ENCODE measurements at regions not wholly inside any gene's neighbourhood (a gene's known extent, or its start where the extent isn't known, plus 50 kb on each side); places are given as distances from the start of the nearest gene placed in this dataset.
A peak's percentile ranks its signal among the peaks of the same experiment; 100 is the strongest.
"Not testable (repeated sequence)": the region's sequence is repeated elsewhere in the genome, so short reads cannot be mapped to it uniquely, and the experiment has no call there.

- no peak overlapping the region for H3K27ac ChIP-seq
- no peaks in the 10 kb centered on the region for H3K27me3 ChIP-seq
- no peaks in the 10 kb centered on the region for H3K36me3 ChIP-seq
- no peak overlapping the region for H3K4me3 ChIP-seq
- H3K9me3 ChIP-seq (replicated peaks) = no peaks in the 10 kb centered on the region
- no peaks in the 10 kb centered on the region for H3K4me1 ChIP-seq
- DNase-seq = peak in 1 of 2 experiments; percentile 17
Measured at GRCh38 chr5:10030219-10030831, 219.4 kb downstream of the ATPSCKMT start.

GRCh38 chr5:10023494-10023893 lies 226.2 kb downstream of the ATPSCKMT start:
- Histone ChIP-seq H3K4me3 (no peak overlapping the region), H3K9me3 (replicated peaks) (no peaks in the 10 kb centered on the region), H3K27me3 (no peaks in the 10 kb centered on the region), H3K27ac (no peak overlapping the region), H3K4me1 (no peaks in the 10 kb centered on the region), H3K36me3 (no peaks in the 10 kb centered on the region)
- no peak for DNase-seq

DNA sequence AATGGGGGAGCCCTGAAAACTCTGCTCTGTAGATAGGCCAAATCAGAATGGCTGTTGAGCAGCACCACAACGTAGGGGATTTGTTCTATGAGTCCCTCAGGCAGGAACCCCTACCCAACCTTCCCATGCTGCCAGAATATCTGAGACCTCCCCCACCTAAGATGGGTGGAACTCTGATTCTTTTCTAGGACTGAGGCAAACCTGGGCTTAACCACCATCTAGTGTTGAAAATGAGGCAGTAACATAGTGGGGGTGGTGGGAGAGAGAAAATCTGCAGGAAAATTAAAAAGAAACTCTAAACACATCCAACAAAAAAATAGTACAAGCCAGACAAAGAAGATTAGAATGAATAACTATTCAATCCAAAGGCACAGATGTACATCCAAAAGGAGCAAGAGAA lies 228.4 kb downstream of the ATPSCKMT start:
- Histone ChIP-seq H3K27me3 (no peaks in the 10 kb centered on the region), H3K36me3 (no peaks in the 10 kb centered on the region), H3K27ac (no peak overlapping the region), H3K4me3 (no peak overlapping the region), H3K9me3 (replicated peaks) (no peaks in the 10 kb centered on the region), H3K4me1 (no peaks in the 10 kb centered on the region)
- no peak for DNase-seq

DNA sequence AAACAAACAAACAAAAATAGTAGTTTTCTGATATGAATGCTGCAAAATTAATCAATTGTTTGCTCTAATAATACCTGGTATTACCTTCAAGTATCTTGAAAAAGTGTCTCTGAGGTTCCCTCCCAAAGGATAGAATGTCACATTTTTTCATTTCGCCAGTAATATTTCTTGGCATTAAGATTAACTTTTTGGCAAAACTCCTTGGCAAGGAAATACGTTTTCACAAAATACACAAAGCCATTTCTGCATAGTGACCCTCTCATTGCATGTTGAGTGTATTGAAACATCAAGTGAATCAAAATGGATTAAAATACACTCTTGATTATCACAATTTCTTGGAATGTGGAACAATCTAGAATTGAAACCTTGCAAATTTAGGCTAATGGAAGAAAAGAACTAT lies 230.5 kb downstream of the ATPSCKMT start:
- Histone ChIP-seq H3K27ac (no peak overlapping the region), H3K9me3 (replicated peaks) (no peaks in the 10 kb centered on the region), H3K36me3 (no peaks in the 10 kb centered on the region), H3K4me1 (no peaks in the 10 kb centered on the region), H3K27me3 (no peaks in the 10 kb centered on the region), H3K4me3 (no peak overlapping the region)
- no peak for DNase-seq

GRCh38 chr5:10018201-10019069 lies 231.3 kb downstream of the ATPSCKMT start:
- no peaks in the 10 kb centered on the region for H3K4me1 ChIP-seq
- H3K27ac ChIP-seq = no peak overlapping the region
- DNase-seq = no peak
- H3K9me3 ChIP-seq (replicated peaks) = no peaks in the 10 kb centered on the region
- H3K36me3 ChIP-seq = no peaks in the 10 kb centered on the region
- no peak overlapping the region for H3K4me3 ChIP-seq
- H3K27me3 ChIP-seq = no peaks in the 10 kb centered on the region

GRCh38 chr5:10017786-10018185 lies 231.9 kb downstream of the ATPSCKMT start:
- H3K27me3 ChIP-seq = no peaks in the 10 kb centered on the region
- H3K9me3 ChIP-seq (replicated peaks) = no peaks in the 10 kb centered on the region
- no peaks in the 10 kb centered on the region for H3K36me3 ChIP-seq
- DNase-seq = no peak
- H3K27ac ChIP-seq = no peak overlapping the region
- no peak overlapping the region for H3K4me3 ChIP-seq
- no peaks in the 10 kb centered on the region for H3K4me1 ChIP-seq

- peak in 1 of 2 experiments; percentile 5 for DNase-seq
- not testable (repeated sequence) for H3K27ac ChIP-seq; H3K4me1 ChIP-seq; H3K9me3 ChIP-seq (replicated peaks); H3K4me3 ChIP-seq; H3K36me3 ChIP-seq; H3K27me3 ChIP-seq
Measured at GRCh38 chr5:10016559-10016958, 233.1 kb downstream of the ATPSCKMT start.

GRCh38 chr5:10015681-10016080 lies 234.0 kb downstream of the ATPSCKMT start:
- H3K4me3 ChIP-seq; H3K36me3 ChIP-seq; H3K27me3 ChIP-seq; H3K4me1 ChIP-seq; DNase-seq; H3K9me3 ChIP-seq (replicated peaks); H3K27ac ChIP-seq: not testable (repeated sequence)

DNA sequence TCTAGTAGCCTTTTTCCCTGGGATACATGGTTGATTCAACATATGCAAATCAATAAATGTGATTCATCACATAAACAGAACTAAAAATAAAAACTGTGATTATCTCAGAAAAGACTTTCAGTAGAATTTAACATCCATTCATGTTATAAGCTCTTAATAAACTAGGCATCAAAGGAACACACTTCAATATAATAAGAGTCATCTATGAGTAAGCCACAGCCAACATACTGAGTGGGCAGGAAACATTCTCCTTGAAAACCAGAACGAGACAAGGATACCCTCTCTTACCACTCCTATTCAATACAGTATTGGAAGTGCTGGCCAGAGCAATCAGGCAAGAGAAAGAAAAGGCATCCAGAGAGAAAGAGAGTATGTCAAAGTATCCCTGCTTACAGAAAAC lies 239.9 kb downstream of the ATPSCKMT start:
- Histone ChIP-seq H3K27me3 (no peaks in the 10 kb centered on the region), H3K36me3 (no peaks in the 10 kb centered on the region), H3K27ac (no peak overlapping the region), H3K4me1 (no peaks in the 10 kb centered on the region), H3K4me3 (no peak overlapping the region), H3K9me3 (replicated peaks) (no peaks in the 10 kb centered on the region)
- no peak for DNase-seq

DNA sequence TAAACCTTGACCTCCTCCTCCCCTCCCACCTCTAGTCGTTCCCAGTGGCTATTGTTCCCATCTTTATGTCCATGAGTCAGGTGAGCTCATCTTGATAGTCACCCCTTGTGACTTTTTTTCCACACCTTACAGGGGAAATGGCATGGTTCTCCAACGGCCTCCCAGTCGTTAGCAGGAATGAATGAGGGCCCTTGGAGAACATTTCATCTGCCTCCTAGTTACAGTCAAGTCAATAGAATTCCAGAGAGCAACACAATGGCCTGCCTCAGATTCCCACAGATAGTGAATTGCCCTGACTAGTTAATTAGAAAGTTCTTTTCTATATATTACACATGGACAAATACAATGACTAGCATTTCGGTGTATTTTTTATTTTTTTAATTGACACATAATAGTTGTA lies 262.6 kb downstream of the ATPSCKMT start:
- no peak overlapping the region for H3K27ac ChIP-seq
- no peaks in the 10 kb centered on the region for H3K9me3 ChIP-seq (replicated peaks)
- no peaks in the 10 kb centered on the region for H3K36me3 ChIP-seq
- H3K4me3 ChIP-seq = no peak overlapping the region
- no peaks in the 10 kb centered on the region for H3K27me3 ChIP-seq
- H3K4me1 ChIP-seq = no peaks in the 10 kb centered on the region
- no peak for DNase-seq

GRCh38 chr5:9977070-9977469 lies 272.6 kb downstream of the ATPSCKMT start:
- no peak for DNase-seq
- H3K9me3 ChIP-seq (replicated peaks) = no peaks in the 10 kb centered on the region
- no peaks in the 10 kb centered on the region for H3K36me3 ChIP-seq
- no peak overlapping the region for H3K4me3 ChIP-seq
- H3K4me1 ChIP-seq = no peaks in the 10 kb centered on the region
- H3K27me3 ChIP-seq = no peaks in the 10 kb centered on the region
- H3K27ac ChIP-seq = no peak overlapping the region

GRCh38 chr5:9976621-9977020 lies 273.1 kb downstream of the ATPSCKMT start:
- H3K27me3 ChIP-seq = no peaks in the 10 kb centered on the region
- H3K9me3 ChIP-seq (replicated peaks) = no peaks in the 10 kb centered on the region
- H3K36me3 ChIP-seq = no peaks in the 10 kb centered on the region
- H3K4me3 ChIP-seq = no peak overlapping the region
- no peaks in the 10 kb centered on the region for H3K4me1 ChIP-seq
- no peak for DNase-seq
- H3K27ac ChIP-seq = no peak overlapping the region

GRCh38 chr5:9972059-9972458 lies 277.6 kb downstream of the ATPSCKMT start:
- H3K27ac ChIP-seq = no peak overlapping the region

GRCh38 chr5:9971301-9971700 lies 278.4 kb downstream of the ATPSCKMT start:
- no peaks in the 10 kb centered on the region for H3K4me1 ChIP-seq
- no peak overlapping the region for H3K27ac ChIP-seq

More at GRCh38 chr5:9972059-9972458, 277.6 kb downstream of the ATPSCKMT start:
- H3K4me3 ChIP-seq = no peak overlapping the region
- no peaks in the 10 kb centered on the region for H3K4me1 ChIP-seq
- no peaks in the 10 kb centered on the region for H3K36me3 ChIP-seq
- DNase-seq = no peak
- no peaks in the 10 kb centered on the region for H3K27me3 ChIP-seq
- no peaks in the 10 kb centered on the region for H3K9me3 ChIP-seq (replicated peaks)

GRCh38 chr5:9958914-9959313 lies 290.8 kb downstream of the ATPSCKMT start:
- Histone ChIP-seq H3K36me3 (no peaks in the 10 kb centered on the region), H3K27ac (no peak overlapping the region), H3K4me3 (no peak overlapping the region), H3K27me3 (no peaks in the 10 kb centered on the region), H3K4me1 (no peaks in the 10 kb centered on the region), H3K9me3 (replicated peaks) (no peaks in the 10 kb centered on the region)
- no peak for DNase-seq

More at GRCh38 chr5:9971301-9971700, 278.4 kb downstream of the ATPSCKMT start:
- H3K27me3 ChIP-seq = no peaks in the 10 kb centered on the region
- no peaks in the 10 kb centered on the region for H3K36me3 ChIP-seq
- DNase-seq = no peak
- no peak overlapping the region for H3K4me3 ChIP-seq
- H3K9me3 ChIP-seq (replicated peaks) = no peaks in the 10 kb centered on the region

GRCh38 chr5:9957214-9957613 lies 292.5 kb downstream of the ATPSCKMT start:
- H3K27ac ChIP-seq = no peak overlapping the region
- H3K4me3 ChIP-seq = no peak overlapping the region
- no peaks in the 10 kb centered on the region for H3K9me3 ChIP-seq (replicated peaks)
- H3K36me3 ChIP-seq = no peaks in the 10 kb centered on the region
- H3K4me1 ChIP-seq = no peaks in the 10 kb centered on the region
- no peaks in the 10 kb centered on the region for H3K27me3 ChIP-seq
- DNase-seq = no peak

Measured in SJCRH30 (cell line).